ENCODE measurements at regions not wholly inside any gene's neighbourhood (a gene's known extent, or its start where the extent isn't known, plus 50 kb on each side); places are given as distances from the start of the nearest gene placed in this dataset.

DNA sequence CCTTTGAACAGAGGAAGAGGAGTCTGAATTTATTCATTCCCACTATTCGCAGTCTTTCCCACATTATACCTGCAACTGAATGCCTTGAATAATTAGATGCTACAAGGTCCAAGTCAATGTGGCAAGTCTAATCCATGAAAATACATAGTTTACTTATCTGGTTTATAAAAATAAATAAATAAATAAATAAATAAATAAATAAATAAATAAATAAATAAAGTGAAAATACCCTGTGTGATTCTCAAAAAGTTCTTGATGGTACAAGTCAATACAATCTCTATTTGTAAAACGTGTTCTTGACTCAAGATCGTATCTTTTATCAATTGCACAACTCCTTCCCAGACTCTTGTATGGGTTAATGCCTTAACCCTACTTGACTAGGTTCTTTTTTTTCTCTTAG lies 417.7 kb downstream of the ZWINT start:
- TF ChIP-seq, protein P1, sequence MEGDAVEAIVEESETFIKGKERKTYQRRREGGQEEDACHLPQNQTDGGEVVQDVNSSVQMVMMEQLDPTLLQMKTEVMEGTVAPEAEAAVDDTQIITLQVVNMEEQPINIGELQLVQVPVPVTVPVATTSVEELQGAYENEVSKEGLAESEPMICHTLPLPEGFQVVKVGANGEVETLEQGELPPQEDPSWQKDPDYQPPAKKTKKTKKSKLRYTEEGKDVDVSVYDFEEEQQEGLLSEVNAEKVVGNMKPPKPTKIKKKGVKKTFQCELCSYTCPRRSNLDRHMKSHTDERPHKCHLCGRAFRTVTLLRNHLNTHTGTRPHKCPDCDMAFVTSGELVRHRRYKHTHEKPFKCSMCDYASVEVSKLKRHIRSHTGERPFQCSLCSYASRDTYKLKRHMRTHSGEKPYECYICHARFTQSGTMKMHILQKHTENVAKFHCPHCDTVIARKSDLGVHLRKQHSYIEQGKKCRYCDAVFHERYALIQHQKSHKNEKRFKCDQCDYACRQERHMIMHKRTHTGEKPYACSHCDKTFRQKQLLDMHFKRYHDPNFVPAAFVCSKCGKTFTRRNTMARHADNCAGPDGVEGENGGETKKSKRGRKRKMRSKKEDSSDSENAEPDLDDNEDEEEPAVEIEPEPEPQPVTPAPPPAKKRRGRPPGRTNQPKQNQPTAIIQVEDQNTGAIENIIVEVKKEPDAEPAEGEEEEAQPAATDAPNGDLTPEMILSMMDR (IDR thresholded peaks at IDR 0.05), result no peak
- TF ChIP-seq POLR2A (IDR thresholded peaks at IDR 0.05), result no peak

Data from ovary (tissue), 3 donors.